Rectal smooth muscle tissue (tissue), 1 donor: ENCODE measurements at regions not wholly inside any gene's neighbourhood (a gene's known extent, or its start where the extent isn't known, plus 50 kb on each side); places are given as distances from the start of the nearest gene placed in this dataset.

Experiments used
- H3K27ac ChIP-seq: one replicate; pipeline ENCODE4 v1.7.0; 2013; ENCODE audit warnings: low read depth, low read length, inconsistent platforms
- H3K27me3 ChIP-seq: one replicate; pipeline ENCODE4 v1.7.0; 2013; ENCODE audit warnings: low read length; ENCODE audit not compliant: control insufficient read depth, insufficient read depth
- H3K36me3 ChIP-seq: one replicate; pipeline ENCODE4 v1.7.0; 2013; ENCODE audit warnings: low read length; ENCODE audit not compliant: control insufficient read depth, insufficient read depth
- H3K4me1 ChIP-seq: one replicate; pipeline ENCODE4 v1.7.0; 2013; ENCODE audit warnings: low read length; ENCODE audit not compliant: control insufficient read depth, insufficient read depth
- H3K4me3 ChIP-seq: one replicate; pipeline ENCODE4 v1.7.0; 2013; ENCODE audit warnings: low read length
- H3K9ac ChIP-seq: one replicate; pipeline ENCODE4 v1.7.0; 2013; ENCODE audit warnings: low read length

GRCh38 chr3:168427835-168428475 is 332.2 kb upstream of the GOLIM4 start:
- no peaks in the 10 kb centered on the region for H3K36me3 ChIP-seq
- H3K4me1 ChIP-seq: no peaks in the 10 kb centered on the region
- H3K27ac ChIP-seq: no peak overlapping the region
- H3K27me3 ChIP-seq: no peaks in the 10 kb centered on the region
- H3K9ac ChIP-seq: no peak overlapping the region
- H3K4me3 ChIP-seq: no peak overlapping the region

GRCh38 chr3:168427156-168427555 is 331.4 kb upstream of the GOLIM4 start:
- Histone ChIP-seq H3K4me3 (no peak overlapping the region), H3K4me1 (no peaks in the 10 kb centered on the region), H3K36me3 (no peaks in the 10 kb centered on the region), H3K9ac (no peak overlapping the region), H3K27ac (no peak overlapping the region), H3K27me3 (no peaks in the 10 kb centered on the region)

GRCh38 chr3:168425936-168426595 is 330.3 kb upstream of the GOLIM4 start:
- Histone ChIP-seq H3K9ac (no peak overlapping the region), H3K36me3 (no peaks in the 10 kb centered on the region), H3K27me3 (no peaks in the 10 kb centered on the region), H3K4me1 (no peaks in the 10 kb centered on the region), H3K4me3 (no peak overlapping the region), H3K27ac (no peak overlapping the region)

GRCh38 chr3:168424059-168424734 is 328.5 kb upstream of the GOLIM4 start:
- no peaks in the 10 kb centered on the region for H3K4me1 ChIP-seq
- H3K9ac ChIP-seq: no peak overlapping the region
- no peaks in the 10 kb centered on the region for H3K27me3 ChIP-seq
- H3K36me3 ChIP-seq: no peaks in the 10 kb centered on the region
- H3K27ac ChIP-seq: no peak overlapping the region
- no peak overlapping the region for H3K4me3 ChIP-seq

GRCh38 chr3:168422843-168423242 is 327.1 kb upstream of the GOLIM4 start:
- Histone ChIP-seq H3K4me1 (no peaks in the 10 kb centered on the region), H3K9ac (no peak overlapping the region), H3K36me3 (no peaks in the 10 kb centered on the region), H3K27ac (no peak overlapping the region), H3K4me3 (no peak overlapping the region), H3K27me3 (no peaks in the 10 kb centered on the region)

GRCh38 chr3:168419091-168419490 is 323.4 kb upstream of the GOLIM4 start:
- H3K4me1 ChIP-seq: no peaks in the 10 kb centered on the region

GRCh38 chr3:168417016-168417415 is 321.3 kb upstream of the GOLIM4 start:
- H3K9ac ChIP-seq: no peak overlapping the region

More at GRCh38 chr3:168419091-168419490, 323.4 kb upstream of the GOLIM4 start:
- Histone ChIP-seq H3K27ac (no peak overlapping the region), H3K36me3 (no peaks in the 10 kb centered on the region), H3K9ac (no peak overlapping the region), H3K4me3 (no peak overlapping the region), H3K27me3 (no peaks in the 10 kb centered on the region)

GRCh38 chr3:168416446-168416845 is 320.7 kb upstream of the GOLIM4 start:
- Histone ChIP-seq H3K4me1 (no peaks in the 10 kb centered on the region), H3K9ac (no peak overlapping the region), H3K36me3 (no peaks in the 10 kb centered on the region), H3K27ac (no peak overlapping the region), H3K27me3 (no peaks in the 10 kb centered on the region), H3K4me3 (no peak overlapping the region)

More at GRCh38 chr3:168417016-168417415, 321.3 kb upstream of the GOLIM4 start:
- Histone ChIP-seq H3K27ac (no peak overlapping the region), H3K27me3 (no peaks in the 10 kb centered on the region), H3K36me3 (no peaks in the 10 kb centered on the region), H3K4me3 (no peak overlapping the region), H3K4me1 (no peaks in the 10 kb centered on the region)

GRCh38 chr3:168414149-168414548 is 318.4 kb upstream of the GOLIM4 start:
- no peaks in the 10 kb centered on the region for H3K27me3 ChIP-seq
- H3K4me1 ChIP-seq: no peaks in the 10 kb centered on the region
- no peak overlapping the region for H3K9ac ChIP-seq
- no peaks in the 10 kb centered on the region for H3K36me3 ChIP-seq
- H3K27ac ChIP-seq: no peak overlapping the region
- H3K4me3 ChIP-seq: no peak overlapping the region

GRCh38 chr3:168407381-168407780 is 311.7 kb upstream of the GOLIM4 start:
- H3K4me3 ChIP-seq: no peak overlapping the region
- no peaks in the 10 kb centered on the region for H3K4me1 ChIP-seq
- no peak overlapping the region for H3K9ac ChIP-seq
- no peak overlapping the region for H3K27ac ChIP-seq
- no peaks in the 10 kb centered on the region for H3K27me3 ChIP-seq
- no peaks in the 10 kb centered on the region for H3K36me3 ChIP-seq

GRCh38 chr3:168405288-168405687 is 309.6 kb upstream of the GOLIM4 start:
- no peaks in the 10 kb centered on the region for H3K4me1 ChIP-seq
- no peaks in the 10 kb centered on the region for H3K27me3 ChIP-seq
- H3K27ac ChIP-seq: no peak overlapping the region
- no peak overlapping the region for H3K4me3 ChIP-seq
- no peak overlapping the region for H3K9ac ChIP-seq
- H3K36me3 ChIP-seq: no peaks in the 10 kb centered on the region

GRCh38 chr3:168398371-168399025 is 302.8 kb upstream of the GOLIM4 start:
- Histone ChIP-seq H3K36me3 (no peaks in the 10 kb centered on the region), H3K9ac (no peak overlapping the region)

More at GRCh38 chr3:168398371-168399025, 302.8 kb upstream of the GOLIM4 start:
- no peaks in the 10 kb centered on the region for H3K27me3 ChIP-seq
- H3K27ac ChIP-seq: no peak overlapping the region
- no peaks in the 10 kb centered on the region for H3K4me1 ChIP-seq
- no peak overlapping the region for H3K4me3 ChIP-seq
